ENCODE measurements at regions not wholly inside any gene's neighbourhood (a gene's known extent, or its start where the extent isn't known, plus 50 kb on each side); places are given as distances from the start of the nearest gene placed in this dataset.
"Not testable (repeated sequence)": the region's sequence is repeated elsewhere in the genome, so short reads cannot be mapped to it uniquely, and the experiment has no call there.

GRCh38 chr5:33205727-33206410 is 234.9 kb upstream of the TARS1 start:
- TF ChIP-seq, protein P1, sequence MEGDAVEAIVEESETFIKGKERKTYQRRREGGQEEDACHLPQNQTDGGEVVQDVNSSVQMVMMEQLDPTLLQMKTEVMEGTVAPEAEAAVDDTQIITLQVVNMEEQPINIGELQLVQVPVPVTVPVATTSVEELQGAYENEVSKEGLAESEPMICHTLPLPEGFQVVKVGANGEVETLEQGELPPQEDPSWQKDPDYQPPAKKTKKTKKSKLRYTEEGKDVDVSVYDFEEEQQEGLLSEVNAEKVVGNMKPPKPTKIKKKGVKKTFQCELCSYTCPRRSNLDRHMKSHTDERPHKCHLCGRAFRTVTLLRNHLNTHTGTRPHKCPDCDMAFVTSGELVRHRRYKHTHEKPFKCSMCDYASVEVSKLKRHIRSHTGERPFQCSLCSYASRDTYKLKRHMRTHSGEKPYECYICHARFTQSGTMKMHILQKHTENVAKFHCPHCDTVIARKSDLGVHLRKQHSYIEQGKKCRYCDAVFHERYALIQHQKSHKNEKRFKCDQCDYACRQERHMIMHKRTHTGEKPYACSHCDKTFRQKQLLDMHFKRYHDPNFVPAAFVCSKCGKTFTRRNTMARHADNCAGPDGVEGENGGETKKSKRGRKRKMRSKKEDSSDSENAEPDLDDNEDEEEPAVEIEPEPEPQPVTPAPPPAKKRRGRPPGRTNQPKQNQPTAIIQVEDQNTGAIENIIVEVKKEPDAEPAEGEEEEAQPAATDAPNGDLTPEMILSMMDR (IDR thresholded peaks at IDR 0.05; ENCODE audit: control insufficient read depth, insufficient read depth, low read depth, low read length, missing control alignments): no peak
- H3K4me3 ChIP-seq (ENCODE audit: control insufficient read depth, low read depth, low read length): no peak overlapping the region
- DNase-seq (ENCODE audit: low read depth): no peak

- no peak for DNase-seq (ENCODE audit: low read depth)
Observed at GRCh38 chr5:33206962-33207506, 233.7 kb upstream of the TARS1 start.

DNA sequence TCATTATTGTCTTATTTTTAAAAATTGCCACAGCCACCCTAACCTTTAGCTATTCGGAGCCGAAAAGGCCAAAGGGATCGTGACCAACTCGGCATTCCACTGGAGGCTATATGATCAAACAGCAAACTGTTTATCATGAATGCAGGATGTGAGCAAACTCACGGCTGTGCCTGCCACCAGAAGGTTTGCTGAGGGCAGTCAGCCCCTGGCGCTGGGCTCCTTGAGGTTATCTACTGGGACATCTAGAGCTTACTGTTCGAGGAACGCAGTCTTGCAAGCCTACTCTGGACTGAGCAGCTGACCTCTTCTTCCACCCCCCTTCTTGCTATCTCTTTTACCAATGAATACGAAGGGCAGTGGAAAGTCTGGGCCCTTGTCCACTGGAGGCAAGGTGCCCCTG is 231.5 kb upstream of the TARS1 start:
- TF ChIP-seq, protein P1 (IDR thresholded peaks at IDR 0.05; ENCODE audit: control insufficient read depth, insufficient read depth, low read depth, low read length, missing control alignments): no peak

More at GRCh38 chr5:33206962-33207506, 233.7 kb upstream of the TARS1 start:
- TF ChIP-seq, protein P1 (IDR thresholded peaks at IDR 0.05; ENCODE audit: control insufficient read depth, insufficient read depth, low read depth, low read length, missing control alignments): no peak
- H3K4me3 ChIP-seq (ENCODE audit: control insufficient read depth, low read depth, low read length): no peak overlapping the region

GRCh38 chr5:33210221-33210620 is 230.5 kb upstream of the TARS1 start:
- not testable (repeated sequence) for H3K4me3 ChIP-seq (ENCODE audit: control insufficient read depth, low read depth, low read length); DNase-seq (ENCODE audit: low read depth)

More for the DNA sequence above, 231.5 kb upstream of the TARS1 start:
- no peak overlapping the region for H3K4me3 ChIP-seq (ENCODE audit: control insufficient read depth, low read depth, low read length)
- DNase-seq (ENCODE audit: low read depth): no peak

- TF ChIP-seq, protein P1 (IDR thresholded peaks at IDR 0.05; ENCODE audit: control insufficient read depth, insufficient read depth, low read depth, low read length, missing control alignments): no peak
- no peak overlapping the region for H3K4me3 ChIP-seq (ENCODE audit: control insufficient read depth, low read depth, low read length)
- no peak for DNase-seq (ENCODE audit: low read depth)
Observed at GRCh38 chr5:33210978-33211377, 229.8 kb upstream of the TARS1 start.

GRCh38 chr5:33212439-33212838 is 228.3 kb upstream of the TARS1 start:
- H3K4me3 ChIP-seq (ENCODE audit: control insufficient read depth, low read depth, low read length): no peak overlapping the region
- TF ChIP-seq, protein P1 (IDR thresholded peaks at IDR 0.05; ENCODE audit: control insufficient read depth, insufficient read depth, low read depth, low read length, missing control alignments): no peak
- DNase-seq (ENCODE audit: low read depth): no peak

- H3K4me3 ChIP-seq (ENCODE audit: control insufficient read depth, low read depth, low read length): no peak overlapping the region
- TF ChIP-seq, protein P1 (IDR thresholded peaks at IDR 0.05; ENCODE audit: control insufficient read depth, insufficient read depth, low read depth, low read length, missing control alignments): no peak
- no peak for DNase-seq (ENCODE audit: low read depth)
Observed at GRCh38 chr5:33212900-33213299, 227.9 kb upstream of the TARS1 start.
